Inferior parietal cortex (tissue), 1 donor: ENCODE measurements at regions not wholly inside any gene's neighbourhood (a gene's known extent, or its start where the extent isn't known, plus 50 kb on each side); places are given as distances from the start of the nearest gene placed in this dataset.

Experiments
- DNase-seq: peaks from one replicate; pipeline ENCODE4 v3.0.0-alpha.2; 2016; ENCODE audit errors: extremely low spot score

DNA sequence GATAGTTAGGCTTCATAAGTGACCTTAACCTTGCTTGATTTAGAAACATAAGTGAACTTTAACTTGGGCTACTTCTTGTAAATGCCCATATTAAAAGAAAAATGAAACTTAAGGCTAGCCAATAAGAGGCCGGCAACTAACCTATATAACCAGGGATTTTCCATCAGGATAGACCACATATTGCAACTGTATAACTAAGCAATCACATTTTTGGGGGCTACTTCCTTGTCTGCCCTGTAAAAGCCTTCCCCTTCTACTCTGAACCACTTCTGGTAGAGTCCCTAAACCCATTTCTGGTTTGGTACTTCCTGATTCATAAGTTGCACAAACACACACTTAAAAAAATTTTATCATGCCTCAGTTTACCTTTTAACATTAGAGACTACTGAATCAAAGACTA is 150.9 kb upstream of the UBE2E2 start:
- no peak for DNase-seq

DNA sequence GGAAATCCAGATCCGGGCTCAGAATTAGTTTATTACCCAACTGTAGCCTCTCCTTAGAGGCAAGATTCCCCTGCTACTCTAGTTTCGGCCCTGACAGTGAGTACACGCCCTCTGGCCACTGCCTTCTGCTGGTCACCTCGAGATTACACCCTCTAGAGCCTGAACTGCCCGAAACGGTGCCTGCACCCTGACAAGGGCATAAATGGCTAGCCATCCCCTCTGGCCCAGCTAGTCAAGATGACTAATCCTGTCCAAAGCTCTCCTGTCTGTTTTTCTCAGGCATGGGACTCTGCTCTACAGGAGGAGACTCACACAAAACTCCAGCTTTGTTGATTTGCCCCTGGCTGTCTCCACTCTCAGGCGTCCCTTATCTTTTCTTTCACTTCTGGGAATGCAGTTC is 150.5 kb upstream of the UBE2E2 start:
- DNase-seq, result no peak

DNA sequence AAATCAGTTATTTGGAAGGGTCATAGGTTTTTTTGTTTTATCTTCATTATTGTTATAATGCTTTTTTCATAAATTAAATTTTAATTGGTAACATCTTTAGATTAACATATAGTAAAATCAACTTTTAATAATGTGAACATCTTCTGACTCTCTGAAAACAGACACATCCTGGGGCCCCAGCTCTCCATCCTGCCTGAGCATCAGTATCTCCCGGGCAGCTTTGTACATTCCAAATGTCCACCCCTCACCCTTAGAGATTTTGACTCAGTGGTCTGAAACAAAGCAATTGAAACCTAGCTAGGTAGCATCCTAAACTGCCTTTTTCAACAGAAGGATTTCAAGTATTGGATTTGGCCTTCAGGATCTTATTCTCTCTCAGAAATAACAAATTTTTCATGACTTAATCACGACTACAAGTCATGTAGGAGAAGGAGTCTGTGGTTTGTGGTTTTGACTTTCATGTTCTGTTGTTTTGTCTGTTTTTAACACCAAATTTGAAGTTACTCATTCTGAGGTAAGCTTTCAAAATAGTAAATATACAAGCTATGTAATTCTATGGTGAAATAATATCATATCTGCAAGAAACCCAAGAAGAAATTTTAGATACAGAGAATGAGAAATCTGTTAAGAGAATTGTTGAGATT is 147.3 kb upstream of the UBE2E2 start:
- DNase-seq, result no peak

DNA sequence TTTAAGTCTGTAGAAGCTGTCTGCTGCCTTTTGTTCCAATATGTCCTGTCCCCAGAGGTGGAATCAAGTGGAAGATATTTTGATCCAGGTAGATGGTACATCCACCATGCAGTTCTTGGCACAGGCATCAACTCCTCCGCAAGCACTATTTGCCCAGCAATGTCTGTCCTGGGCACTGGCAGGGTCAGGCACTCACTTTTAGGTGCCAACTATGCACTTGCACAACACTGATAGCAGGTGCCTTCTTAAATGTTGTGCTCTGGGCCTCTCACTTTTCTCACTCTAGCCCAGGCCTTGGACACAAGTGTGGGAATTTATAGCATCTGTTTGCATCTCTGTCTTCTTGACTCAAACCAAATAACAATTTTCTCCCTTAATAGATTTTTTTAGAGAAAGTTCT is 140.5 kb upstream of the UBE2E2 start:
- DNase-seq, result no peak

DNA sequence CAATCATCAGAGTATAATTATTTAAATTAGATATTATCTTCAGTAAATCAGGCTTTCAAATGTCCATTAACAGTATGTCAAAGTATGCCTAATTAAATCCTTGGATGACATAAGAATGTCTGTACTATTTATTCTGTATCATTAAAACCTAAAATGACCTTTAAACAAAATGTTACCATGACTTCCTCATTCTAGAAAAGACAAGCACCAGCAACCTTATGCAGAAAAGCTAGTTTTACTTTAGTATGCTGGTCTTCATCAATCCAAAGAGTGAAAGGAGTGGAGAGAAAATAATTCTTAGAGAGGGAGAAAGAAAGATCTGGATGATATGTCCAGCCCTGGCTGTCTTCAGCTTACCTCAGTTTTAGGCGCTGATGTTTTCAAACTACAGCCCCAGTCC is 140.1 kb upstream of the UBE2E2 start:
- no peak for DNase-seq

DNA sequence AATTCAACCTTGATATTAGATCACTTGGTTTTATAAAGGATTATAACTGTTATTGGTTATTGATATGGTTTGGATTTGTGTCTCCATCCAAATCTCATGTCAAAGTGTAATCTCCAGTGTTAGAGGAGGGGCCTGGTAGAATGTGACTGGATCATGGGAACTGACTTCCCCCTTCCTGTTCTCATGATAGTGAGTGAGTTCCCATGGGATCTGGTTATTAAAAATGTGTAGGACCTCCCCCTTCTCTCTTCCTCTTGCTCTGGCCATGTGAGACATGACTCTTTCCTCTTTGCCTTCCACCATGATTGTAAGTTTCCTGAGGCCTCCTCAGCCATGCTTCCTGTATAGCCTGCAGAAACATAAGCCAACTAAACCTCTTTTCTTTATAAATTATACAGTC is 136.0 kb upstream of the UBE2E2 start:
- no peak for DNase-seq

DNA sequence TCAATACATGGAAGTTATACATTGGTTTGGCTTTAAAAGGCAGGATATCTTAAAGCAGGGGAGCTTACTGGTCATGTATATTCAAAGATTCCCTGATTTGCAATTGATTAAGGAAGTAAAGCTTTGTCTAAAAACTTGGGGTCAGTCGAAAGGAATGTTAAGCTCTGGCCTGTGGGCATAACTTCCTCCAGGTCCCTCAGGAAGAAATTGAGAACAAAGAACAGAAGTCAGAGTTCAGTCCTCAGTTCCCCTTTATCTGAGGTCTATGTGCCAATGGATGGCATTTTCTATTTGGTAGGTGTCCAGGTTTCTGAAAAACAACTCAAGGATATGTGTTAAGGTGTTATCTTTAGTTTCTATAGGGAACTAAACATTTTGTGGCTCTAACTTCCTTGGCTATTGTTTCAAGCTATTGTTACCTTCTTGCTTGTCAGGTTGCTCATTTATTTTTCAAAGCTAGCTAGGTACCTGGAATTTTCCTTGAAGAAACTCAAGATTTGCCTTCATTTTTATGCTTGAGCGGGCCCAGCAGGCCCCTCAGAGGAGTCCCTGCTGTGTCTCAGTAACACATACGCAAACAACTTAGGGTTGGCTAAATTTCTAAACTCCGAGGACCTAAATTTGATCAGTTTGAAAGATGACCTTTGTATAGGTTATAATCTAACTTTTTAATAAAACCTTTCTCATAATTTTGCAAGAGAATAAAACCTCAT is 135.0 kb upstream of the UBE2E2 start:
- no peak for DNase-seq

DNA sequence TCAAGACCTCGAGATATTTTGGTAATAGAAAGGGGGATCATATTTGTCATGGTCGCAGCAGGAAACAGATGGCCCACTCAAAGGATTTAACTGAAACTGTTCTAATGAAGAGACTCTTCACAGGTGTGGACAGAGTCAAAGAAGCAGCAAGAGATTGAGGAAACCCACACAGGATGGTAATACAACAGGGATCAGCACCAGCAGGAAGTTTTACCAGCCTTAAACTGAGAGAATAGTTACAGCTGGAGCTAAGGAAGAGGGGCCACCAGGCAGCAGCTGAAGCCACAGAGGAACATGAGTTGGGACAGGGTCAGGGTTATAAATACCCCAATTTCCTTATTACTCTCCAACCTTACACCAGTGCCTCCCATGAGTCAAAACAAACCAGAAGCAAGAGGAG is 131.8 kb upstream of the UBE2E2 start:
- no peak for DNase-seq

DNA sequence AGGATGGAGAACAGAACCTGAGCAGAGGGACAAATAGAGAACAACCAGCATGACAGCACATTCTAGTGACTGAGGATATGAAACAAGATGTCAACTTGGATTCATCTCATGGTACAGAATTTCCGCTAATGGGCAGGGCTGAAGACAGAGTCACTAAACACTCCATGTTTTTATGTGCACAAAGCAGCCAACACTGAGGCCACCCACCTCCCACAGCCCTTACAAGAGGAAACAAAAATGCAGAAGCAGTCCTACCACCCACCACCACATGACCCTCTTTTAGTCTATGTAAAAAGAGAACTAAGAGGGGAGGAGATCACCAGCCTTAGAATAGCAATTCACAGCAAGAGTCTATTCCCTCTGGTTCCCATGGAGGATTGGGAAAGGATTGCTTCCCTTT is 131.4 kb upstream of the UBE2E2 start:
- DNase-seq, result no peak

DNA sequence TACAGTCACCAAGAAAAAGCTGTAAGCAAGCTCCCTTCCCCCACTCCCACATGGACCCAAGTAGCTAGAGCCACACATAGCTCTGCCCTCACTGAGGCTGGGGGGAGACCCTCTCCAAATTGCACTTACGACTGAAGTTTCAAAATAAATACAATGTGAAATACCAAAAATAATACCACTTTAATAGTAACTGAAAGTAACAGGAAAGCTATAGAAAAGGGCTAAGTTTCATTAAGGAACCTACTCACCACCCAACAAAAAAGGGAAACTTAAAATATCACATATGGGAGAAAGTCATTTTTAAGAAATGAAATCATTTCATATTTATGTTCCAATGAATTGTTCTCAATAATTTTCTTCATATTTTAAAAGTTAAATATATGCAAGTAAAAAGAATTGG is 130.4 kb upstream of the UBE2E2 start:
- DNase-seq, result no peak

DNA sequence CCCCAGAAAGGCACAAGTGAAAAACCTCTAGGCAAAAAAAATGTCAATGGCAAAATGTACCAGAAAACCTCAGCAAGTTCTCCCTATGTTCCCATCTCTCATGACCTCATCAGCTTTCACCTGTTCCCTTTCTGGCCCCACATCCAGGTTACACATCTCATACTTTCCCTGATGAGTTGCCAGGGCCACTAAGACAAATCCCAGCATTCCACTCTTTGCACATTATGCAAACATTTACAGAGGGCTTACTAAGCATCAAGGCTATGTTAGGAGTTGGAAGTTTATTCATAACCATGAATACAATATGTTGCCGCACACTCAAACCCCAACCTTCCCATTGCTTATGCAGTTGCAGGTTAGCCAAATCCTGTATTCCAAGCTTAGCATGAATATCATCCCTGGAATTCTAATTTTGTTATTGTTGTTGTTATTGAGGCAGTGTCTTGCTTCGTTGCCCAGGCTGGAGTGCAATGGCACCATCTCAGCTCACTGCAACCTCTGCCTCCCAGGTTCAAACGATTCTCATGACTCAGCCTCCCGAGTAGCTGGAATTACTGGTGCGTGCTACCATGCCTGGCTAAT is 129.3 kb upstream of the UBE2E2 start:
- no peak for DNase-seq

DNA sequence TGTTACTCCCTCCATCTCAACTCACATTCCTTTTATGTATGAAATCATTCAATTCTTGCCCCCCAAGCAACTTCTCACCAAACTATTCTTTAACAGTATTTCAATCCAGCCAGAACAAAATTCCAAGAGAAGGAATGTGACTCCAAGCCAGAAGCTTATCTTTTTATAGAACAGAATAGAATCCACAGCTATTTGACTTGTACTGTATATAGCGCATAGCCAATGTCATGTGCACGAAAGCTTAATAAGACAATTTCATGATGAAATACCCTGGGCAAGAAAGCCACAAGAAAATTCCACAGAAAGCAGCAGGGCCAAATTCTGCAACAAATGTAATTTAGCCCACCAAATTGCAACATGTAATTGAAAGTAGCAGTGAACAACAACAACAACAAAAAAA is 127.6 kb upstream of the UBE2E2 start:
- DNase-seq, result no peak

DNA sequence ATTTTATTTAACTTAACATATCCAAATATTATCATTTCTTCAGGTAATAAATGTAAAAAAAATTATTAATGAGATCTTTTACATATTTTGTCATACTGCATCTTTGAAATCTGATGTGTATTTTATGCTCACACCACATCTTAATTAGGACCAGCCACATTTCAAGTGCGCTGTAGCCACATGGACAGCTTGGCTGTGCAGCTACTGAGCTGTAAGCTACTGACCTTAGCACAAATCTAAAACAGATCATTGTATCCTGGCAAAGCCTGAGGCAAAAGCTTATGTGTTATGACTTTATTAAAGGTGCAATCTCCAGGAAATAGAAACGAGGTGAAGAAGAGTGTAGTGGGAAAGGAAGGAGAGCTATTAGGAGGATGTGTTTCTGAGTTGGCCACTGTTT is 126.7 kb upstream of the UBE2E2 start:
- no peak for DNase-seq

DNA sequence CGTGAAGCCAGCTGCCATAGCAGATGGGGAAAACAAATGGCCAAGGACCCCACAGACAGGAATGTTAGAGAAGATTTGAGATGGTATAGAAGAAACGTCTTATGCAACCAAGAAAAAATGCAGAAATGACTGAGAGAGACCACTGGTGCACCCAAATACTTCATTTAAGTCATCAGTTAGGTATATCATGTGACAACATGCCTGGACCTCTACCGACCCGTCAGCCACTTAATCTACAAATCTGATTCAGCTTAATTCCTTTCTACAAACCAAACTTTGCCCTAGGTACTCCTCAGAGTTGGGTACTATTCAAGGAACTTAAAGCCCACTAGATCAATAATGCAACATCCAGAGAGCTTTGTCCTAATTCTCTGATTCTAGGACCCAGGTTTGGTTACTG is 126.0 kb upstream of the UBE2E2 start:
- DNase-seq, result no peak

DNA sequence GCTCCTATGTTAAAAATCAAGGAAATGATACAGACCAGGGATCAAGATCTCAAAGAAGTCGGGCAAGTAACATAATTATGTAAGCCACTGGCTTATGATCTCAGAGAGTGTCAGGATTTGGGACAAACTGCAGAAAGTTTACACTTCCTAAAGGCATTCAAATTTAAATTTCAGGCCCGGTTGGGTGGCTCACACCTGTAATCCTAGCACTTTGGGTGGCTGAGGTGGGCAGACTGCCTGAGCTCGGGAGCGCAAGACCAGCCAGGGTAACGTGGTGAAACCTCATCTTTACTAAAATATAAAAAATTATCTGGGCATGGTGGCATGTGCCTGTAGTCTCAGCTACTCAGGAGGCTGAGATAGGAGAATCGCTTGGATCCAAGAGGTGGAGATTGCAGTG is 124.4 kb upstream of the UBE2E2 start:
- no peak for DNase-seq

DNA sequence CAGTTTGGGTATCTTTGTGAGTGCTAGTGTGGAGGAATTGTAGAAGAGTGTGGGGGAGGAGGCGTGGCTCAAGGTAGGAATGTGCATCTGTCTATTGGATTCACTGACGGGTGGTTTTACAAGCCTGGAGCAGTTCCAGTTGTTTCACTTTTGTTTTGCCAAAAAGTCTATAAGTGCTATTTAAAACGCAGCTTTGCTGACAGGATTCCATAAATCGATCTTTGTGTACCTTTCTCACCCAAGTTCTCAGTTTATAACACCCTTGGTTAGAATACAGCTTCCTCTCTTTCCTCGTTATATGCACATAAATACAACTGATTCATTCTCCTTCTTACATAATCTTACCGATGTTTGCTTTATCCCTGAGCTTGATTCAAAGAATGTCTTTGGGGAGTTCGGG is 123.2 kb upstream of the UBE2E2 start:
- peak; percentile 23 for DNase-seq

DNA sequence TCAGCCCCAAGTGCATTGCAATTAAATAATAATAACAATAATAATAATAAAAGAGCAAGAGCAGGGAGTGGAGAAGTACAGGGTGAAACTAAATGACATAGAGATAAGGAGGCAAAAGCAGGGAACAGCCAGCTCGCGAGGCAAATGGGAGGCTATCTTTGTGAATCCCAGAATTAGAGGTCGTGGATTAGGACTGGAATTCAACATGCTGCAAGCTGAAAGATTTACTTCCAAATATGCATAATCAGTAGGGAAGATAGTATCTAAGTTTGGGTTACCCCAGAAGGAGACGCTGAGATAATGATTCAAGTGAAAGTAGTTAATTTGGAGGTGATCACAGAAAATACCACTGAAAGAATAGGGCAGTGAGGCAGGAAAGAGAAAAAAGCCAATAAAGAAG is 119.4 kb upstream of the UBE2E2 start:
- no peak for DNase-seq

DNA sequence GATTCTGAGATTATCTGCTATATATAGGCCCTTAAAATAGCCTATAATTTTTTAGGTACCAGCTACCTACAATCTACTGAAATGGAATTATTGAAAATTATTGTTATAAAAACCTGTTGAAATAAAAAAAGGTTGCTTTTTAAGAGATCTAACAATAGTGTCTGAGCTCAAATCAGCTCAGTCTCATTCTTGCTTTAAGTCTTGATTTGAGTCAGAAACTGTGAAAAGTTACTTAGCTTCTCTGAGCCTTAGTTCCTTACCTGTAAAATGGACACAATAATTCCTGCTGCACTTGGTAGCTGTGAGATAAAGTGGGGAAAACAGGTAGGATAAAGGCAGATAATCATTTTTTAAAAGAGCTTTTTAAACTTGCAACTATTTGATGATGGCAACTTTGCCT is 118.8 kb upstream of the UBE2E2 start:
- no peak for DNase-seq

DNA sequence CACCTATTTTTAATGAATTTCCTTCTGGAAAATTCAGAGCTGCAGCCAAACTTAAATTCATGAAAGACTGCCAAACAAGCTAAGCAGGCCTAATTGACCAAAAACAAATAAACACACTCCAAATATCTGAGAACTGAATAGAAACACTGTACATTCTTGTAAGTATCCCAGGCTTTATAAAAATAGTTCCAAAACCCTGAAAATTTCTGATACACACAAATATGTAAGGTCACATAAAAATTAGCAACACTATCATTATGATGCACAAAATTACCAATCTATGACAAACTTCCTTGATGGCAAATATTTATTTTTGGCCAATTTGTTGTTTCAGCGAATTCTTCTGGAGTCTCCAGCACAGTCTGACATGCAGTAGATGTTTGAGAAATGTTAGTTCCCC is 117.9 kb upstream of the UBE2E2 start:
- no peak for DNase-seq

DNA sequence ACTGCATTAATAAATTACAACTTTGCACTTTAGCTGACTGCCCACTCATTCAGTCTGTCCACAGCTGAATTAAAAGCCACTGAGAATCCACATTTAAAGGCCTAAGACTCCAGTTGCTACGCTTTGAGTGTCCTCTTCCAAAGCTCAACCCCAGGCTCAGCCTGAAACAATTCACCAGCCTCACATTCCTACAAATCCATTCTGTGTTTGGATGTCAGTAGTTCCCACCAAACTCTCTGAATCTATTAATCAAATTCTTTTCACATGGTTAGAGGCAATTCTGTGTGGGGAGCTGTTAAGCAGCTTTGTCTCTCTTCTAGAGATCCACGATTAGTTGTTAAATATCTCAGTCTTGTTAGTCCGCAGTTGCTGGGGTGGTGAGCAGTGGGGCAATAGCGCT is 116.8 kb upstream of the UBE2E2 start:
- no peak for DNase-seq

DNA sequence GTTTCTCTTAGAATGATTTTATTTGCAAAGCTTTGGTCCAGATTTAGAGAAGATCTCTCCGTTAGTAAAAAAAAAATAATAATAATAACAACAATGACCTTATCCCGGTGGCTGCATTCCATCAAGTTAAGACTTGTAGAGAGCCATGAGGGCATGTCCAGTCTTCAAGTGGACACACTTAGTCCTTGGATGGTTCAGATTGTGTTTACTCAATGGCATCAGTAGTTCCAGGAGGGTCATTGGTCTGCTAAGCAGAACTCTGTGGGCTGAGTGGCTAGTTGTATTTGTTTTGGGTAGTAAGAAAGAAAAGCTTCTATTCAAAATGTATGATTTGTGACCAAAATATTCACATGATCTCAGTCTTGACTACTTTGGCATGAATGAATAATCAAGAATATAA is 116.3 kb upstream of the UBE2E2 start:
- DNase-seq, result no peak

DNA sequence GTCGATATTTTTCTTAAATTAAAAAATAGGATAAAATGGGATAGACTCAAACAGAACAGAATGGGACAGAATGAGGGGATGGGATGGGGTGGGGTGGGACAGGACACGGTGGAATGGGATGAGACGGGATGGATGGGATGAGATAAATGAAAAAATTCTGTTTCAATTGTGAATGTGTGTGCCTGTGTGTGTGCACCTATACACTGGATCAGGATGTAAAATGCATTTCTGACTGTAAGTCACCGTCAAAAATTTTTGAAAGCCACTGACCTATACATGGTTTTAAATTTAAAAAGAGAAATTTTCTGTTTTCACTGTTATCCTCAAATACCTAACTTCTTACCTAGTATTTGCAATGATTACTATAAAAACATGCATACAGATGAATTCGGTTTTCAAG is 108.7 kb upstream of the UBE2E2 start:
- no peak for DNase-seq

DNA sequence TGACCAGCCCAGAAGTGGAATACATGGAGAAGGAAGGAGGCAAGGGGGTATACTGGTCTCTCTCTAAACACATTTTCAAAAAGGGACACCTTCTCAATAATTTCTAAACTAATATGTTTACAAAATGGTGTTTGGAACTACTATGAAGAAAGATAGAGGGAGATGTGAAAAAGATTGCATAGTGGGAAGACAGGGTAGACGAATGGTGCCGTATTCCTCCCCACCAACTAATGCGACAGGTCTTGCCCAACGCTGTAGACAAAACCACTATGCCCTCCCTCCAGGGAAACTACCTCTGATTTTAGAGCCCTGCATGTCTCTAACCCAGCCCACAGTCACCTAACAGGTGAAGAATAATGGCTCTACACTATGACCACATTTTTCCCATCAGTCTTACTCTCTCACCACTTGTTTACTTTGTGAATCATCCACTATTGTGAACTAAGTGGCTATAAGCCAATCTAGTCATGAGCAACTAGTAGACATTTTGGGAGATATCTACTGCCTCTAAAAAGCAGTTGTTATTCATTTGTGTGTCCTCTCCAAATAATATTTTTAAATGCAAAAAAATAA is 108.2 kb upstream of the UBE2E2 start:
- DNase-seq, result no peak
